IMR-90 (cell line): ENCODE measurements at regions not wholly inside any gene's neighbourhood (a gene's known extent, or its start where the extent isn't known, plus 50 kb on each side); places are given as distances from the start of the nearest gene placed in this dataset.

Experiments
- ATAC-seq: fragments of 200-7000 bp; cut with Tn5 transposase; 2 replicates; pipeline ENCODE4 v1.9.1; 2020; ENCODE audit warnings: low read depth, mild to moderate bottlenecking, moderate library complexity
- BruUV-seq: library from RNA; stranded (reverse); fragments of 400-500 nt; replicated peaks from 2 replicates; lab custom pipeline; 2021; lab: Mats Ljungman, UMichigan
- CTCF ChIA-PET: fragments of 300-600 bp; formaldehyde crosslinking; extraction: SDS; loops from one replicate; lab custom pipeline; 2021; ENCODE audit warnings: antibody characterized with exemption; lab: Yijun Ruan, JAX
- POLR2A ChIA-PET: fragments of 300-600 bp; sonication (Branson Sonifier 250); formaldehyde crosslinking; loops from one replicate; lab custom pipeline; 2022; ENCODE audit warnings: antibody characterized with exemption; ENCODE audit not compliant: unreplicated experiment; lab: Charles Lee
- DNase-seq: peaks from one replicate; pipeline ENCODE4 v3.0.0; 2013
- H2AFZ ChIP-seq: replicated peaks from 2 replicates; pipeline ENCODE3; 2013; ENCODE audit warnings: low read length, mild to moderate bottlenecking; ENCODE audit not compliant: poor library complexity
- H2AK5ac ChIP-seq: 2 replicates; pipeline ENCODE4 v1.6.1; 2013; ENCODE audit warnings: low read depth, low read length, inconsistent platforms
- H2AK9ac ChIP-seq: replicated peaks from 2 replicates; pipeline ENCODE3; 2013; ENCODE audit warnings: mild to moderate bottlenecking, low read depth, low read length, moderate library complexity; ENCODE audit not compliant: poor library complexity
- H2BK120ac ChIP-seq: 2 replicates; pipeline ENCODE4 v1.6.1; 2013; ENCODE audit warnings: low read depth, low read length, inconsistent platforms
- H2BK15ac ChIP-seq: 3 replicates; pipeline ENCODE4 v1.6.1; 2013; ENCODE audit warnings: low read depth, low read length, inconsistent platforms
- H2BK20ac ChIP-seq: 2 replicates; pipeline ENCODE4 v1.6.1; 2013; ENCODE audit warnings: low read depth, mild to moderate bottlenecking, inconsistent platforms, low read length, moderate library complexity
- H2BK5ac ChIP-seq: 2 replicates; pipeline ENCODE4 v1.6.1; 2013; ENCODE audit warnings: mild to moderate bottlenecking, low read depth, low read length, inconsistent platforms; ENCODE audit not compliant: poor library complexity, severe bottlenecking
- H3K14ac ChIP-seq: replicated peaks from 2 replicates; pipeline ENCODE4 v1.6.1; 2013; ENCODE audit warnings: low read depth, low read length, inconsistent platforms
- H3K18ac ChIP-seq: 2 replicates; pipeline ENCODE4 v1.6.1; 2013; ENCODE audit warnings: low read depth, low read length, control low read depth
- H3K23ac ChIP-seq: 2 replicates; pipeline ENCODE4 v1.6.1; 2013; ENCODE audit warnings: low read depth, low read length, inconsistent platforms
- H3K27ac ChIP-seq: 2 replicates; pipeline ENCODE4 v1.5.1; 2013; ENCODE audit warnings: mild to moderate bottlenecking, control low read depth, low read length; ENCODE audit not compliant: insufficient read depth
- H3K27me3 ChIP-seq: 2 replicates; pipeline ENCODE4 v1.6.1; 2013; ENCODE audit warnings: low read length; ENCODE audit not compliant: control insufficient read depth, insufficient read depth
- H3K36me3 ChIP-seq: 2 replicates; pipeline ENCODE4 v1.6.1; 2013; ENCODE audit warnings: low read length, mixed read lengths; ENCODE audit not compliant: control insufficient read depth, insufficient read depth
- H3K4ac ChIP-seq: 2 replicates; pipeline ENCODE4 v1.6.1; 2013; ENCODE audit warnings: low read depth, low read length, inconsistent platforms
- H3K4me1 ChIP-seq: 2 replicates; pipeline ENCODE4 v1.6.1; 2013; ENCODE audit warnings: low read length, mixed read lengths; ENCODE audit not compliant: control insufficient read depth, insufficient read depth
- H3K4me2 ChIP-seq: 2 replicates; pipeline ENCODE4 v1.6.1; 2013; ENCODE audit warnings: low read depth, mild to moderate bottlenecking, control low read depth, low read length, moderate library complexity
- H3K4me3 ChIP-seq: 2 replicates; pipeline ENCODE4 v1.5.1; 2013; ENCODE audit warnings: low read depth, mild to moderate bottlenecking, control low read depth, low read length, moderate library complexity; ENCODE audit not compliant: insufficient read depth
- H3K56ac ChIP-seq: 2 replicates; pipeline ENCODE4 v1.6.1; 2013; ENCODE audit warnings: low read length, inconsistent platforms; ENCODE audit not compliant: insufficient read depth; ENCODE audit errors: extremely low read depth
- H3K79me1 ChIP-seq, 2 experiments: 2 replicates each; pipeline ENCODE4 v1.6.1; 2013; ENCODE audit warnings: low read length in 2 of 2, inconsistent platforms in 1 of 2, low read depth in 1 of 2
- H3K9ac ChIP-seq: 2 replicates; pipeline ENCODE4 v1.6.1; 2013; ENCODE audit warnings: low read depth, low read length, control low read depth
- H3K9me1 ChIP-seq: 2 replicates; pipeline ENCODE4 v1.6.1; 2013; ENCODE audit warnings: low read length, inconsistent platforms; ENCODE audit not compliant: insufficient read depth
- H3K9me3 ChIP-seq: 2 replicates; pipeline ENCODE4 v1.6.1; 2013; ENCODE audit warnings: low read length; ENCODE audit not compliant: control insufficient read depth, insufficient read depth
- H4K20me1 ChIP-seq: 2 replicates; pipeline ENCODE4 v1.6.1; 2013; ENCODE audit warnings: low read length, inconsistent platforms; ENCODE audit not compliant: insufficient read depth
- H4K5ac ChIP-seq: 2 replicates; pipeline ENCODE4 v1.6.1; 2013; ENCODE audit warnings: mild to moderate bottlenecking, low read depth, low read length, control low read depth
- H4K8ac ChIP-seq, 2 experiments: 2 replicates each; pipeline ENCODE4 v1.6.1; 2013; ENCODE audit warnings: low read depth in 2 of 2, low read length in 2 of 2, control low read depth in 1 of 2, inconsistent platforms in 1 of 2
- H4K91ac ChIP-seq: 2 replicates; pipeline ENCODE4 v1.6.1; 2013; ENCODE audit warnings: low read depth, low read length, inconsistent platforms; ENCODE audit not compliant: insufficient read depth
- ELK1 ChIP-seq: fragments of 150-350 bp; IDR thresholded peaks from 2 replicates; pipeline ENCODE4 v1.6.1; 2016; ENCODE audit warnings: low read depth, mild to moderate bottlenecking, low read length, moderate library complexity, borderline replicate concordance
- FOS ChIP-seq: fragments of 150-350 bp; IDR thresholded peaks from 2 replicates; pipeline ENCODE4 v1.6.1; 2016; ENCODE audit warnings: low read depth, low read length
- MAFK ChIP-seq: IDR thresholded peaks from 2 replicates; pipeline ENCODE4 v1.6.1; 2012; ENCODE audit warnings: low read depth, low read length, improper control_type of control experiment
- MAZ ChIP-seq: IDR thresholded peaks from 2 replicates; pipeline ENCODE4 v1.6.1; 2012; ENCODE audit warnings: low read depth, mild to moderate bottlenecking, low read length, improper control_type of control experiment, moderate library complexity, borderline replicate concordance
- MXI1 ChIP-seq: IDR thresholded peaks from 2 replicates; pipeline ENCODE4 v1.6.1; 2012; ENCODE audit warnings: low read depth, mild to moderate bottlenecking, low read length, moderate library complexity, borderline replicate concordance
- NFE2L2 ChIP-seq: fragments of 150-350 bp; IDR thresholded peaks from 2 replicates; pipeline ENCODE4 v1.6.1; 2016; ENCODE audit warnings: low read depth, mild to moderate bottlenecking, low read length
- POLR2A ChIP-seq: IDR thresholded peaks from 2 replicates; pipeline ENCODE4 v1.6.1; 2012; ENCODE audit warnings: mild to moderate bottlenecking, low read depth, low read length
- RAD21 ChIP-seq: IDR thresholded peaks from 2 replicates; pipeline ENCODE4 v1.6.1; 2012; ENCODE audit warnings: low read length, improper control_type of control experiment
- RCOR1 ChIP-seq: IDR thresholded peaks from 2 replicates; pipeline ENCODE4 v1.6.1; 2012; ENCODE audit warnings: mild to moderate bottlenecking, low read length, improper control_type of control experiment; ENCODE audit not compliant: insufficient replicate concordance
- RFX5 ChIP-seq: IDR thresholded peaks from 2 replicates; pipeline ENCODE4 v1.8.0; 2012; ENCODE audit warnings: low read depth, mild to moderate bottlenecking, low read length, moderate library complexity
- SMC3 ChIP-seq: fragments of 150-350 bp; IDR thresholded peaks from 2 replicates; pipeline ENCODE4 v1.6.1; 2016; ENCODE audit warnings: low read depth, mild to moderate bottlenecking, antibody characterized with exemption, low read length, moderate library complexity
- WGBS, 2 experiments: methylation state at CpG; one replicate each; pipeline versions ENCODE4 v1.1.5 to v1.1.7; 2013; ENCODE audit warnings: missing lambda C conversion rate in 2 of 2; ENCODE audit not compliant: insufficient read length in 1 of 2; ENCODE audit errors: extremely low coverage in 2 of 2; 5-methylcytosine and 5-hydroxymethylcytosine counted together
- dilution Hi-C: fragments of 300-500 bp; cut with HindIII; formaldehyde crosslinking; loops from one replicate; pipeline ENCODE4 v1.14.3; 2018; ENCODE audit warnings: low sequenced_read_pairs; ENCODE audit not compliant: unreplicated experiment
- in situ Hi-C: fragments of 300-500 bp; cut with MboI; formaldehyde crosslinking; loops from 3 replicates; pipeline ENCODE4 v1.14.3; 2019; ENCODE audit warnings: low sequenced_read_pairs, inconsistent platforms, mixed read lengths
- intact Hi-C: fragments of 100-400 bp; cut with micrococcal nuclease; formaldehyde crosslinking; loops from 2 replicates; pipeline ENCODE4 v1.10.0; 2022
- TF ChIP-seq, protein P1 (sequence below): fragments of 150-350 bp; IDR thresholded peaks from 2 replicates; pipeline ENCODE4 v1.6.1; 2017; ENCODE audit warnings: mild to moderate bottlenecking, antibody characterized with exemption, low read length, low read depth

DNA sequence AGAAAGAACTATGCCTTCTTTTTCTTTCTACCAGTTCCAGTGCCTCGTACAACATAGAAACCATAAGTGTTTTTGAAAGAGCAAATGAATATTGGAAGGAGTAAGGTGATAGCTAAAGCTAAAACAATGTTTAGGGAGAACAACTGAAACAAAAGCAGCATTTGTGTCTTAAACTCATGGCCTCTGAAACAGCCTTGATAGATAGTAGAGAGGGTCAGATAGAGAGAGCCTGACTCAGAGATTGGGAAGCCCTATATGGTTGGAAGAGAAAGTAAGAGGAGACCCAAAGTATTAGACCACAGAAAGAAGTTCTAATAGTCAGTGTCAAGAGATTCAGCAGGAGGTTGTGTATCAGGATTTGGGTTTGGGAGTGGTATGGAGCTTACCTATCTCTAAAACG lies 79.6 kb upstream of the IFNG-AS1 start:
- BruUV-seq = no TSS peak
- Histone ChIP-seq H3K56ac (peak overlapping the region; percentile 81), H3K4me1 (peaks cover 8% of the 10 kb centered on the region), H3K36me3 (no peaks in the 10 kb centered on the region), H4K91ac (peak overlapping the region; percentile 88), H3K4me3 (no peak overlapping the region), H2BK5ac (peak overlapping the region; percentile 96), H3K9ac (no peak overlapping the region), H3K18ac (peak overlapping the region; percentile 35; the same call in 1 of the 2 replicates), H2BK120ac (peak overlapping the region; percentile 96), H3K9me1 (no peaks in the 10 kb centered on the region), H3K23ac (peak overlapping the region; percentile 77), H3K27me3 (no peaks in the 10 kb centered on the region), H2AFZ (no peak overlapping the region), H3K79me1 (no peaks in the 10 kb centered on the region), H2AK5ac (0 out of 2 replicates have a peak overlapping the region, but pooled peaks have one; percentile 6), H3K27ac (no peak overlapping the region), H3K14ac (peak overlapping the region; percentile 61), H2BK20ac (peak overlapping the region; percentile 90), H3K4me2 (no peak overlapping the region), H4K8ac (peak overlapping the region; percentile 69 to 89), H3K9me3 (no peaks in the 10 kb centered on the region), H2BK15ac (peak overlapping the region; percentile 64), H4K5ac (peak overlapping the region; percentile 51; the same call in 1 of the 2 replicates), H4K20me1 (no peaks in the 10 kb centered on the region), H2AK9ac (peak overlapping the region; percentile 79), H3K4ac (peak overlapping the region; percentile 84)
- TF ChIP-seq POLR2A (no peak), NFE2L2 (no peak), ELK1 (no peak), RAD21 (no peak), MAFK (no peak), RCOR1 (no peak), MAZ (no peak), RFX5 (no peak), SMC3 (no peak), FOS (no peak), MXI1 (no peak)
- TF ChIP-seq, protein P1, sequence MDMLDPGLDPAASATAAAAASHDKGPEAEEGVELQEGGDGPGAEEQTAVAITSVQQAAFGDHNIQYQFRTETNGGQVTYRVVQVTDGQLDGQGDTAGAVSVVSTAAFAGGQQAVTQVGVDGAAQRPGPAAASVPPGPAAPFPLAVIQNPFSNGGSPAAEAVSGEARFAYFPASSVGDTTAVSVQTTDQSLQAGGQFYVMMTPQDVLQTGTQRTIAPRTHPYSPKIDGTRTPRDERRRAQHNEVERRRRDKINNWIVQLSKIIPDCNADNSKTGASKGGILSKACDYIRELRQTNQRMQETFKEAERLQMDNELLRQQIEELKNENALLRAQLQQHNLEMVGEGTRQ = no peak
- ChIA-PET CTCF (no interaction called here), POLR2A (no interaction called here)
- intact Hi-C loops (loop anchor here (5.0 kb wide), 1 partner anchor 97 kb away; no protein-coding TSS in a partner anchor), in situ Hi-C loops (no loop called here), dilution Hi-C loops (no loop called here)
- peak; percentile 16 for DNase-seq
- WGBS, 2 experiments = no CpG with 5 or more reads among the region's 2 CpGs
- no peak; the same call in 1 of the 2 replicates for ATAC-seq
